Activated naive CD8-positive, alpha-beta T cell treated with anti-CD3 and anti-CD28 coated beads, Interleukin-2, amount 10 ng/mL, durations not matched to agents 7 days and 5 days (primary cell): ENCODE measurements at regions not wholly inside any gene's neighbourhood (a gene's known extent, or its start where the extent isn't known, plus 50 kb on each side); places are given as distances from the start of the nearest gene placed in this dataset.
"Not testable (repeated sequence)": the region's sequence is repeated elsewhere in the genome, so short reads cannot be mapped to it uniquely, and the experiment has no call there.

Experiments
- ATAC-seq: fragments of 150-1000 bp; cut with Tn5 transposase; one replicate; pipeline ENCODE4 v1.10.0; 2021; ENCODE audit warnings: low read depth, moderate library complexity
- POLR2A ChIA-PET: fragments of 350-600 bp; sonication (Branson Sonifier 250); formaldehyde crosslinking; loops from one replicate; lab custom pipeline; 2021; ENCODE audit warnings: antibody characterized with exemption; lab: Charles Lee
- DNase-seq: peaks from one replicate; pipeline ENCODE4 v3.0.0; 2021
- H3K27ac Mint-ChIP-seq: one replicate; pipeline ENCODE4 v1.8.0; 2022; ENCODE audit warnings: mild to moderate bottlenecking, mixed read lengths
- H3K27me3 Mint-ChIP-seq: one replicate; pipeline ENCODE4 v1.8.0; 2022; ENCODE audit warnings: mild to moderate bottlenecking, moderate library complexity, mixed read lengths
- H3K36me3 Mint-ChIP-seq: one replicate; pipeline ENCODE4 v1.8.0; 2021; ENCODE audit warnings: mild to moderate bottlenecking, mixed read lengths
- H3K4me1 Mint-ChIP-seq: one replicate; pipeline ENCODE4 v1.8.0; 2021; ENCODE audit warnings: mixed read lengths
- H3K4me3 Mint-ChIP-seq: one replicate; pipeline ENCODE4 v1.8.0; 2022; ENCODE audit warnings: mild to moderate bottlenecking, moderate library complexity, mixed read lengths
- H3K9me3 Mint-ChIP-seq: one replicate; pipeline ENCODE4 v1.8.0; 2021; ENCODE audit warnings: mixed read lengths

GRCh38 chr3:144865948-144866347, 894.3 kb downstream of the DIPK2A start:
- Mint-ChIP-seq H3K4me1 (no peaks in the 10 kb centered on the region), H3K9me3 (no peaks in the 10 kb centered on the region), H3K36me3 (no peaks in the 10 kb centered on the region), H3K4me3 (no peak overlapping the region), H3K27me3 (no peaks in the 10 kb centered on the region), H3K27ac (no peak overlapping the region)
- ATAC-seq (no peak), DNase-seq (no peak)
- POLR2A ChIA-PET = no interaction called here

GRCh38 chr3:144866476-144866875, 894.9 kb downstream of the DIPK2A start:
- Mint-ChIP-seq H3K4me3 (no peak overlapping the region), H3K27ac (no peak overlapping the region), H3K4me1 (no peaks in the 10 kb centered on the region), H3K9me3 (no peaks in the 10 kb centered on the region), H3K36me3 (no peaks in the 10 kb centered on the region), H3K27me3 (no peaks in the 10 kb centered on the region)
- DNase-seq (no peak), ATAC-seq (no peak)
- POLR2A ChIA-PET = no interaction called here

- POLR2A ChIA-PET = no interaction called here
- H3K27ac Mint-ChIP-seq = no peak overlapping the region
- no peaks in the 10 kb centered on the region for H3K27me3 Mint-ChIP-seq
- ATAC-seq (no peak), DNase-seq (no peak)
- H3K4me3 Mint-ChIP-seq = no peak overlapping the region
- no peaks in the 10 kb centered on the region for H3K9me3 Mint-ChIP-seq
- no peaks in the 10 kb centered on the region for H3K4me1 Mint-ChIP-seq
- no peaks in the 10 kb centered on the region for H3K36me3 Mint-ChIP-seq
Observed at GRCh38 chr3:144868506-144868905, 896.9 kb downstream of the DIPK2A start.

- no peaks in the 10 kb centered on the region for H3K9me3 Mint-ChIP-seq
- POLR2A ChIA-PET = no interaction called here
- H3K4me3 Mint-ChIP-seq = no peak overlapping the region
- DNase-seq = no peak
- no peaks in the 10 kb centered on the region for H3K36me3 Mint-ChIP-seq
- H3K27ac Mint-ChIP-seq = no peak overlapping the region
- no peaks in the 10 kb centered on the region for H3K4me1 Mint-ChIP-seq
- no peaks in the 10 kb centered on the region for H3K27me3 Mint-ChIP-seq
- no peak for ATAC-seq
Observed at GRCh38 chr3:144873066-144873465, 901.4 kb downstream of the DIPK2A start.

GRCh38 chr3:144875211-144875610, 903.6 kb downstream of the DIPK2A start:
- no peaks in the 10 kb centered on the region for H3K9me3 Mint-ChIP-seq
- POLR2A ChIA-PET = no interaction called here
- H3K27ac Mint-ChIP-seq = no peak overlapping the region
- H3K4me3 Mint-ChIP-seq = no peak overlapping the region
- ATAC-seq (no peak), DNase-seq (no peak)
- no peaks in the 10 kb centered on the region for H3K36me3 Mint-ChIP-seq
- H3K4me1 Mint-ChIP-seq = no peaks in the 10 kb centered on the region
- no peaks in the 10 kb centered on the region for H3K27me3 Mint-ChIP-seq

GRCh38 chr3:144877356-144877755, 905.7 kb downstream of the DIPK2A start:
- no peaks in the 10 kb centered on the region for H3K9me3 Mint-ChIP-seq
- no peaks in the 10 kb centered on the region for H3K4me1 Mint-ChIP-seq
- H3K27me3 Mint-ChIP-seq = no peaks in the 10 kb centered on the region
- no peak overlapping the region for H3K4me3 Mint-ChIP-seq
- POLR2A ChIA-PET = no interaction called here
- ATAC-seq (no peak), DNase-seq (no peak)
- H3K27ac Mint-ChIP-seq = no peak overlapping the region
- no peaks in the 10 kb centered on the region for H3K36me3 Mint-ChIP-seq

GRCh38 chr3:144879701-144880100, 908.1 kb downstream of the DIPK2A start:
- H3K9me3 Mint-ChIP-seq = no peaks in the 10 kb centered on the region
- no peak for DNase-seq
- H3K36me3 Mint-ChIP-seq = no peaks in the 10 kb centered on the region
- H3K27ac Mint-ChIP-seq = no peak overlapping the region
- H3K4me1 Mint-ChIP-seq = no peaks in the 10 kb centered on the region
- no peak for ATAC-seq
- H3K27me3 Mint-ChIP-seq = no peaks in the 10 kb centered on the region
- H3K4me3 Mint-ChIP-seq = no peak overlapping the region
- POLR2A ChIA-PET = no interaction called here

GRCh38 chr3:144893980-144894379, 922.4 kb downstream of the DIPK2A start:
- H3K27me3 Mint-ChIP-seq = no peaks in the 10 kb centered on the region
- H3K36me3 Mint-ChIP-seq = no peaks in the 10 kb centered on the region
- POLR2A ChIA-PET = no interaction called here
- H3K4me1 Mint-ChIP-seq = no peaks in the 10 kb centered on the region
- DNase-seq = no peak
- no peak for ATAC-seq
- H3K27ac Mint-ChIP-seq = no peak overlapping the region
- H3K9me3 Mint-ChIP-seq = peaks cover 1% of the 10 kb centered on the region
- H3K4me3 Mint-ChIP-seq = no peak overlapping the region

- peaks cover 1% of the 10 kb centered on the region for H3K9me3 Mint-ChIP-seq
- H3K4me1 Mint-ChIP-seq = no peaks in the 10 kb centered on the region
- no peak overlapping the region for H3K27ac Mint-ChIP-seq
- POLR2A ChIA-PET = no interaction called here
- H3K4me3 Mint-ChIP-seq = no peak overlapping the region
- ATAC-seq (no peak), DNase-seq (no peak)
- no peaks in the 10 kb centered on the region for H3K36me3 Mint-ChIP-seq
- H3K27me3 Mint-ChIP-seq = no peaks in the 10 kb centered on the region
Observed at GRCh38 chr3:144894576-144894975, 923.0 kb downstream of the DIPK2A start.

- no peak for DNase-seq
- ATAC-seq = no peak
- Mint-ChIP-seq H3K4me3 (no peak overlapping the region), H3K27ac (no peak overlapping the region), H3K4me1 (no peaks in the 10 kb centered on the region), H3K27me3 (no peaks in the 10 kb centered on the region), H3K9me3 (no peaks in the 10 kb centered on the region), H3K36me3 (no peaks in the 10 kb centered on the region)
- POLR2A ChIA-PET = no interaction called here
Observed at GRCh38 chr3:144900366-144900765, 928.7 kb downstream of the DIPK2A start.

- H3K4me3 Mint-ChIP-seq, POLR2A ChIA-PET, H3K27me3 Mint-ChIP-seq: not testable (repeated sequence)
Observed at GRCh38 chr3:144907581-144907980, 936.0 kb downstream of the DIPK2A start.

GRCh38 chr3:144912968-144913367, 941.3 kb downstream of the DIPK2A start:
- DNase-seq (no peak), ATAC-seq (no peak)
- H3K4me1 Mint-ChIP-seq = no peaks in the 10 kb centered on the region
- H3K27ac Mint-ChIP-seq = no peak overlapping the region
- POLR2A ChIA-PET = no interaction called here
- no peaks in the 10 kb centered on the region for H3K36me3 Mint-ChIP-seq
- no peaks in the 10 kb centered on the region for H3K27me3 Mint-ChIP-seq
- no peak overlapping the region for H3K4me3 Mint-ChIP-seq
- H3K9me3 Mint-ChIP-seq = peaks cover 4% of the 10 kb centered on the region

More at GRCh38 chr3:144907581-144907980, 936.0 kb downstream of the DIPK2A start:
- not testable (repeated sequence) for H3K36me3 Mint-ChIP-seq, H3K4me1 Mint-ChIP-seq, DNase-seq, H3K27ac Mint-ChIP-seq, ATAC-seq, H3K9me3 Mint-ChIP-seq

GRCh38 chr3:144915202-144915601, 943.6 kb downstream of the DIPK2A start:
- Mint-ChIP-seq H3K27me3 (no peaks in the 10 kb centered on the region), H3K36me3 (no peaks in the 10 kb centered on the region), H3K27ac (no peak overlapping the region), H3K4me3 (no peak overlapping the region), H3K9me3 (peaks cover 3% of the 10 kb centered on the region), H3K4me1 (no peaks in the 10 kb centered on the region)
- ATAC-seq = no peak
- POLR2A ChIA-PET = no interaction called here
- no peak for DNase-seq

- POLR2A ChIA-PET = no interaction called here
- H3K36me3 Mint-ChIP-seq = no peaks in the 10 kb centered on the region
- DNase-seq (no peak), ATAC-seq (no peak)
- H3K9me3 Mint-ChIP-seq = no peaks in the 10 kb centered on the region
- no peaks in the 10 kb centered on the region for H3K27me3 Mint-ChIP-seq
- no peak overlapping the region for H3K4me3 Mint-ChIP-seq
- no peaks in the 10 kb centered on the region for H3K4me1 Mint-ChIP-seq
- H3K27ac Mint-ChIP-seq = no peak overlapping the region
Observed at GRCh38 chr3:144921710-144922109, 950.1 kb downstream of the DIPK2A start.
